ENCODE measurements at regions not wholly inside any gene's neighbourhood (a gene's known extent, or its start where the extent isn't known, plus 50 kb on each side); places are given as distances from the start of the nearest gene placed in this dataset.

GRCh38 chr21:28311411-28312190 is 681.1 kb downstream of the LTN1 start:
- Histone ChIP-seq H3K27ac (no peak overlapping the region), H3K27me3 (no peaks in the 10 kb centered on the region), H3K9me3 (peaks cover 0 to 16% of the 10 kb centered on the region in 2 donors), H3K4me1 (no peaks in the 10 kb centered on the region), H3K36me3 (no peaks in the 10 kb centered on the region), H3K4me3 (no peak overlapping the region)
- no peak for TF ChIP-seq CTCF (IDR thresholded peaks at IDR 0.05)
- DNase-seq (ENCODE audit: low spot score), result no peak

GRCh38 chr21:28310711-28311110 is 682.0 kb downstream of the LTN1 start:
- H3K4me1 ChIP-seq, result no peaks in the 10 kb centered on the region
- no peak for TF ChIP-seq CTCF (IDR thresholded peaks at IDR 0.05)
- DNase-seq (ENCODE audit: low spot score), result no peak
- H3K9me3 ChIP-seq, result peaks cover 0 to 16% of the 10 kb centered on the region in 2 donors
- H3K27ac ChIP-seq, result no peak overlapping the region
- H3K4me3 ChIP-seq, result no peak overlapping the region
- H3K27me3 ChIP-seq, result no peaks in the 10 kb centered on the region
- H3K36me3 ChIP-seq, result no peaks in the 10 kb centered on the region

- no peak for DNase-seq (ENCODE audit: low spot score)
- H3K4me3 ChIP-seq, result no peak overlapping the region
- no peak for TF ChIP-seq CTCF (IDR thresholded peaks at IDR 0.05)
- peaks cover 0 to 16% of the 10 kb centered on the region in 2 donors for H3K9me3 ChIP-seq
- no peak overlapping the region for H3K27ac ChIP-seq
- H3K36me3 ChIP-seq, result no peaks in the 10 kb centered on the region
- H3K4me1 ChIP-seq, result no peaks in the 10 kb centered on the region
- H3K27me3 ChIP-seq, result no peaks in the 10 kb centered on the region
Measured at GRCh38 chr21:28310171-28310685, 682.4 kb downstream of the LTN1 start.

- H3K9me3 ChIP-seq, result peaks cover 0 to 16% of the 10 kb centered on the region in 2 donors
- TF ChIP-seq CTCF (IDR thresholded peaks at IDR 0.05), result no peak
Measured at GRCh38 chr21:28309596-28309995, 683.1 kb downstream of the LTN1 start.

GRCh38 chr21:28308516-28308915 is 684.2 kb downstream of the LTN1 start:
- no peaks in the 10 kb centered on the region for H3K27me3 ChIP-seq
- H3K4me1 ChIP-seq, result no peaks in the 10 kb centered on the region
- H3K36me3 ChIP-seq, result no peaks in the 10 kb centered on the region
- H3K9me3 ChIP-seq, result peaks cover 0 to 16% of the 10 kb centered on the region in 2 donors
- DNase-seq (ENCODE audit: low spot score), result no peak
- no peak for TF ChIP-seq CTCF (IDR thresholded peaks at IDR 0.05)
- H3K4me3 ChIP-seq, result no peak overlapping the region
- no peak overlapping the region for H3K27ac ChIP-seq

More at GRCh38 chr21:28309596-28309995, 683.1 kb downstream of the LTN1 start:
- H3K27me3 ChIP-seq, result no peaks in the 10 kb centered on the region
- DNase-seq (ENCODE audit: low spot score), result no peak
- H3K4me3 ChIP-seq, result no peak overlapping the region
- no peak overlapping the region for H3K27ac ChIP-seq
- no peaks in the 10 kb centered on the region for H3K4me1 ChIP-seq
- H3K36me3 ChIP-seq, result no peaks in the 10 kb centered on the region
